GM19467 (cell line): ENCODE measurements at regions not wholly inside any gene's neighbourhood (a gene's known extent, or its start where the extent isn't known, plus 50 kb on each side); places are given as distances from the start of the nearest gene placed in this dataset.

Experiments
- ATAC-seq: cut with Tn5 transposase; IDR thresholded peaks from one replicate; pipeline ENCODE4 v1.9.1; 2021; ENCODE audit warnings: mild to moderate bottlenecking, moderate library complexity; ENCODE audit not compliant: unreplicated experiment

- no peak for ATAC-seq
Observed at GRCh38 chr10:124229989-124230634, 136.7 kb upstream of the CHST15 start.

DNA sequence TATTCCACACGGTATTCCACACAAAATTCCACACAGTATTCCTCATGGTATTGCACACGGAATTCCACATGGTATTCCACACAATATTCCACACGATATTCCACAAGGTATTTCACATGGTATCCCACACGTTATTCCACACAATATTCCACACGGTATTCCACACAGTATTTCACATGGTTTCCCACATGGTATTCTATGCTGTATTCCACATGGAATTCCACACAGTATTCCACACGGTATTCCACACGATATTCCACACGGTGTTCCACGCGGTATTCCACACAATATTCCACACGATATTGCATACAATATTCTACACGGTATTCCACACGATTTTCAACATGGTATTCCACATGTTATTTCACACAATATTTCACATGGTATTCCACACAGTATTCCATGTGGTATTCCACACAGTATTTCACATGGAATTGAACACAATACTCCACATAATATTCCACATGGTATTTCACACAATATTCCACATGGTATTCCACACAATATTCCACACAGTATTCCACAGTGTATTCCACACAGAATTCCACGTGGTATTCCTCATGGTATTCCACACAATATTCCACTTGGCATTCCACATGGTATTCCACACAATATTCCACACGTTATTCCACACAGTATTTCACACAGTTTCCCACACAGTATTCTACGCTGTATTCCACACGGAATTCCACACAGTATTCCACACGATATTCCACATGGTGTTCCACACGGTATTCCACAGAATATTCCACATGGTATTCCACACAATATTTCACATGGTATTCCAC, 136.0 kb upstream of the CHST15 start:
- ATAC-seq: no peak

DNA sequence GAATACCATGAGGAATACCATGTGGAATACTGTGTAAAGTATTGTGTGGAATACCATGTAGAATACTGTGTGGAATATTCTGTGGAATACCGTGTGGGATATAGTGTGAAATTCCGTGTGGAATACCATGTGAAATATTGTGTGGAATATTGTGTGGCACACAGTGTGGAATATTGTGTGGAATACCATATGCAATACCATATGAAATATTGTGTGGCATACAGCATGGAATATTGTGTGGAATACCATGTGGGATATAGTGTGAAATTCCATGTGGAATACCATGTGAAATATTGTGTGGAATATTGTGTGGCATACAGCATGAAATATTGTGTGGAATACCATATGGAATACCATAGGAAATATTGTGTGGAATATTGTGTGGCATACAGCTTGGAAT, 135.1 kb upstream of the CHST15 start:
- ATAC-seq: no peak

- no peak for ATAC-seq
Observed at GRCh38 chr10:124227988-124228387, 134.6 kb upstream of the CHST15 start.

- ATAC-seq: no peak
Observed at GRCh38 chr10:124227055-124227975, 133.9 kb upstream of the CHST15 start.

DNA sequence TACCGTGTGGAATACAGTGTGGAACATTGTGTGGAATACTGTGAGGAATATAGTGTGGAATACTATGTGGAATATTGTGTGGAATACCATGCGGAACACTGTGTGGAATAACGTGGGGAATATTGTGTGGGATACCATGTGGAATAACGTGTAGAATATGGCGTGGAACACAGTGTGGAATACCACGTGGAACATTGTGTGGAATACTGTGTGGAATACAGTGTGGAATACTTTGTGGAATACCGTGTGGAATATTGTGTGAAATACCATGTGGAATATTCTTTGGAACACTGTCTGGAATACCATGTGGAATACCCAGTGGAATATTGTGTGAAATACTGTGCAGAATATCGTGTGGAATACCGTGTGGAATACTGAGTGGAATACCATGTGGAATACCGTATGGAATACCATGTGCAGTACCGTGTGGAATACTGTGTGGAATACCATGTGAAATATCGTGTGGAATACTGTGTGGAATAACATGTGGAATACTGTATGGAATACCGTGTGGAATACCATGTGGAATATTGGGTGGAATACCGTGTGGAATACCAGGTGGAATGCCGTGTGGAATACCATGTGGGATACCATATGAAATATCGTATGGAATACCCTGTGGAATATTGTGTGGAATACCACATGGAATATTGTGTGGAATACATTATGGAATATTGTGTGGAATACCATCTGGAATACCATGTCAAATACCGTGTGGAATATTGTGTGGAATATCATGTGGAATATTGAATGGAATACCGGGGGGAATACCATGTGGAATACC, 133.1 kb upstream of the CHST15 start:
- ATAC-seq: no peak

DNA sequence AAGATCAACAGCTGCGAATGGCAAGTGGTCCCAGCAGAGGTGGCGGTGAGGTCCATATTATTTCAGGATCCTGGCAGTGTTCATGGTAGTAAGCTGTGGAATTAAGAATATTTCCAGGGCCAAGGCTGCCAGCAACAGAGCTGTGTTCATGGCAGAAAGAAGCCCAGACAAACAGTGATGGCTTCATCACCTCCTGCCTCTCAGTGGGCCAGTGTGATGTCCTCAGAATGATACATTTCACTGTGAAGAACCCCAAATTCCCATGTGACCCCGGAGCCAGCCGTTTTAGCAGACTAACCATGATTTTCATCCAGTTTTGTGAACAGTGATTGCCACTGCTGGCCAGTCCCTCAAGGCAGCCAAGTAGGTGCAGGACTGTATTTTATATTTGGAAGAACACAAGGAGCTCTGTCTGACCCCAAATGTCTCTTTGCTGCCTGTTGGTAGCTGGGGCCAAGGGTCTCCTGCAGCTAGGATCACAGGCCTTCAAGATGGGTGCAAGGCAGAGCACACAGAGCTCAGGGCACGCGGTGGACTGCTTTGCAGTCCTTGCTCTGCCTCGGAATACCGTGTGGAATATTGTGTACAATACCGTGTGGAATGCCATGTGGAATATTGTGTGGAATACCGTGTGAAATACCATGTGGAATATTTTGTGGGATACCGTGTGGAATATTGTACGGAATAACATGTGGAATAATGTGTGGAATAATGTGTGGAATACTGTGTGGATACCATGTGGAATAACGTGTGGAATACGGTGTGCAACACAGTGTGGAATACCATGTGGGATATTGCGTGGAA, 132.3 kb upstream of the CHST15 start:
- ATAC-seq: no peak

- no peak for ATAC-seq
Observed at GRCh38 chr10:124225029-124225466, 131.7 kb upstream of the CHST15 start.

GRCh38 chr10:124224331-124225028, 131.1 kb upstream of the CHST15 start:
- ATAC-seq: no peak

- no peak for ATAC-seq
Observed at GRCh38 chr10:124223711-124224085, 130.3 kb upstream of the CHST15 start.

- no peak for ATAC-seq
Observed at GRCh38 chr10:124222988-124223710, 129.8 kb upstream of the CHST15 start.

DNA sequence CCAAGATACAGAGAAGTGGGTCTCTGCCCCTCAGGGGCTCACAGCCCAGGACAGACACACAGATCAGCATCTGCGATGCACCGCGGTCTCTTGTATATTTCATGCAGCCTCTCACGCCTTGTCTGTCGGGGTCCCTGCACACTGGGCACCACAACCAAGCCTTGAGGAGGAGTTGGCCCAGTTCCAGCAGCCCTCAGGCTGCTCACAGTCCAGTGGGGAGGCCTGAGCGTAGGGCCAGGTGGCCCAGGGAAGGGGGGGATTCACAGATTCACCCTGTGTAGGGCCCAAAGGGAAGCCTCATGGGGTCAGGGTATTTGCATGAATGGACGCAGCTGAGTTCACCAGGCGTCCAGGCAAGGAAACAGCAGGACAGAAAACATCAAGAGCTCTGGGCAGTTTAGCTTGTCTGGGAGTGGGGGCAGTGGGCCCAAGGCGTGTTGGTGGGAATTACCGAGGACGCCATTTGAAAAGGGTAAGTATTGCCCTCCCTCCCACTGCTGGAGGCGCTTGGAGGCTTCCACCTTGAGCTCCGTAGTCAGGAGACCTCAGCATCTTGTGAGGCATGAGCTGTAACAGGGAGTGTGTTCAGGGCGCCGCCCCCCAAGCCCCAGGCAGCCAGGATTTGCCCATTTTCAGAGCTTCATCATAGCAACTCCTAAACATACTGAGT, 129.1 kb upstream of the CHST15 start:
- no peak for ATAC-seq

- peak; percentile 48 for ATAC-seq
Observed at GRCh38 chr10:124221356-124222317, 128.2 kb upstream of the CHST15 start.

DNA sequence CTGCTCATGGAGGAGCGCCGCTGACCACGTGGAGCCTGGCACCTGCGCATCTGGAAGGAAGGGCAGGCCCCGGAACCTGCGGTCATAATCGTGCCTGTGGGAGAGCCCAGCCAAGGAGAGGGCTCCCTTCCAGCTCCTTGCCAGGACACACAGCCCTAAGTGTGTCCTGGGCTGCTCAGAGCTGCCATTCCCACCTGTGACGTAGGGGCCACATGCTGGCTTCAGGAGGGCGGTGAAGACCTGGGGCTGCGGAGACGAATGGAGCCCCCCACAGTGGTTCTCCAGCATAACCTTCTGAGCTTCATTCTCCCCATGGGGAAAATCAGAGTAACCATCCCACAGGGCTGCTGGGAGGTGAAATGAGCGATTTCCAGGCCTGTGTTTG, 127.6 kb upstream of the CHST15 start:
- ATAC-seq: no peak

DNA sequence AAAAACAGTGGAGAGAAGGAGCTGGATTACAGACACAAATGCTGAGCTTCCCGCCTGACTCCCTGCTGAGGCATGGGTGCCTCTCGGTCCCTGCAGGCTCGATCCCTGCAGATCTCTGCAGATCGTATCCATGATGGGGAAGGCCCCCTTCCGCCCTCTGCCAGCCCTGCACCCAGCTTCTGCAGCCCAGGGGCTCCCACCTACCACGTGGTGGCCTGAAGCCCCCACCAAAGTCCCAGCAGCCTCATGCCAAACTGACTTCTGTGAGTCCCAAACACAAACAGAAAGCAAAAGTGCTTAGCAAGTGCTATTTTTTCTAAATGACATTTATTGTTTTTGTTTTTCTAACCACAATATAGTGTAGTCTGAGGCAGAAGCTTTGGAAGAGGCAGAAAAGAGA, 127.1 kb upstream of the CHST15 start:
- ATAC-seq: no peak

GRCh38 chr10:124219655-124220054, 126.3 kb upstream of the CHST15 start:
- ATAC-seq: no peak

GRCh38 chr10:124219062-124219461, 125.7 kb upstream of the CHST15 start:
- ATAC-seq: no peak
